HCEC 1CT (cell line): ENCODE measurements at regions not wholly inside any gene's neighbourhood (a gene's known extent, or its start where the extent isn't known, plus 50 kb on each side); places are given as distances from the start of the nearest gene placed in this dataset.

ENCODE experiments used
- DNase-seq: peaks from one replicate; pipeline ENCODE4 v3.0.0-alpha.2; 2017

GRCh38 chr5:41670854-41671479 is 160.6 kb upstream of the PLCXD3 start:
- DNase-seq = no peak

- DNase-seq = no peak
Measured at GRCh38 chr5:41670216-41670615, 159.8 kb upstream of the PLCXD3 start.

GRCh38 chr5:41661254-41661653 is 150.9 kb upstream of the PLCXD3 start:
- DNase-seq = no peak

GRCh38 chr5:41656597-41656996 is 146.2 kb upstream of the PLCXD3 start:
- DNase-seq = no peak

GRCh38 chr5:41650131-41650530 is 139.7 kb upstream of the PLCXD3 start:
- DNase-seq = no peak

GRCh38 chr5:41649659-41650058 is 139.3 kb upstream of the PLCXD3 start:
- peak; percentile 22 for DNase-seq

- DNase-seq = no peak
Measured at GRCh38 chr5:41648996-41649395, 138.6 kb upstream of the PLCXD3 start.

GRCh38 chr5:41641621-41642020 is 131.2 kb upstream of the PLCXD3 start:
- DNase-seq = peak; percentile 33

- DNase-seq = no peak
Measured at GRCh38 chr5:41638685-41639084, 128.3 kb upstream of the PLCXD3 start.

- no peak for DNase-seq
Measured at GRCh38 chr5:41637869-41638268, 127.5 kb upstream of the PLCXD3 start.

GRCh38 chr5:41637424-41637823 is 127.0 kb upstream of the PLCXD3 start:
- DNase-seq = no peak

- DNase-seq = peak; percentile 39
Measured at GRCh38 chr5:41636605-41637004, 126.2 kb upstream of the PLCXD3 start.

- DNase-seq = no peak
Measured at GRCh38 chr5:41629897-41630296, 119.5 kb upstream of the PLCXD3 start.

- DNase-seq = no peak
Measured at GRCh38 chr5:41625571-41625970, 115.2 kb upstream of the PLCXD3 start.

GRCh38 chr5:41621420-41621819 is 111.0 kb upstream of the PLCXD3 start:
- no peak for DNase-seq

- DNase-seq = no peak
Measured at GRCh38 chr5:41617843-41618515, 107.6 kb upstream of the PLCXD3 start.

- DNase-seq = no peak
Measured at GRCh38 chr5:41610386-41610785, 100.0 kb upstream of the PLCXD3 start.

GRCh38 chr5:41600731-41601130 is 90.3 kb upstream of the PLCXD3 start:
- DNase-seq = no peak

GRCh38 chr5:41598011-41598410 is 87.6 kb upstream of the PLCXD3 start:
- peak; percentile 10 for DNase-seq

GRCh38 chr5:41587668-41588067 is 77.3 kb upstream of the PLCXD3 start:
- no peak for DNase-seq

GRCh38 chr5:41575110-41575779 is 64.8 kb upstream of the PLCXD3 start:
- DNase-seq = no peak

- DNase-seq = no peak
Measured at GRCh38 chr5:41574391-41574790, 64.0 kb upstream of the PLCXD3 start.
